Stimulated activated CD8-positive, alpha-beta memory T cell treated with anti-CD3 and anti-CD28 coated beads, Interleukin-15, amount 100 ng/mL, for 24 hours (primary cell): ENCODE measurements at regions not wholly inside any gene's neighbourhood (a gene's known extent, or its start where the extent isn't known, plus 50 kb on each side); places are given as distances from the start of the nearest gene placed in this dataset.
"Not testable (repeated sequence)": the region's sequence is repeated elsewhere in the genome, so short reads cannot be mapped to it uniquely, and the experiment has no call there.

Source experiments
- DNase-seq: peaks from one replicate; pipeline ENCODE4 v3.0.0-alpha.2; 2020; ENCODE audit warnings: low read depth

GRCh38 chr21:5103880-5104561, 5417.4 kb upstream of the TPTE start:
- not testable (repeated sequence) for DNase-seq

GRCh38 chr21:5104562-5104928, 5416.8 kb upstream of the TPTE start:
- not testable (repeated sequence) for DNase-seq

GRCh38 chr21:5105939-5106708, 5415.3 kb upstream of the TPTE start:
- DNase-seq, result not testable (repeated sequence)

GRCh38 chr21:5106767-5107464, 5414.5 kb upstream of the TPTE start:
- not testable (repeated sequence) for DNase-seq

- DNase-seq, result not testable (repeated sequence)
These were observed 5413.7 kb upstream of the TPTE start for GRCh38 chr21:5107637-5108036.

- not testable (repeated sequence) for DNase-seq
These were observed 5413.2 kb upstream of the TPTE start for GRCh38 chr21:5108048-5108775.

GRCh38 chr21:5111197-5111596, 5410.2 kb upstream of the TPTE start:
- DNase-seq, result not testable (repeated sequence)

GRCh38 chr21:5113092-5113491, 5408.3 kb upstream of the TPTE start:
- DNase-seq, result not testable (repeated sequence)

- DNase-seq, result not testable (repeated sequence)
These were observed 5406.9 kb upstream of the TPTE start for GRCh38 chr21:5114468-5114867.

GRCh38 chr21:5114893-5115645, 5406.3 kb upstream of the TPTE start:
- not testable (repeated sequence) for DNase-seq

- DNase-seq, result not testable (repeated sequence)
These were observed 5405.6 kb upstream of the TPTE start for GRCh38 chr21:5115646-5116343.

- not testable (repeated sequence) for DNase-seq
These were observed 5404.8 kb upstream of the TPTE start for GRCh38 chr21:5116344-5117123.

GRCh38 chr21:5117135-5117534, 5404.2 kb upstream of the TPTE start:
- DNase-seq, result not testable (repeated sequence)

- not testable (repeated sequence) for DNase-seq
These were observed 5403.6 kb upstream of the TPTE start for GRCh38 chr21:5117666-5118295.

- DNase-seq, result not testable (repeated sequence)
These were observed 5403.1 kb upstream of the TPTE start for GRCh38 chr21:5118296-5118679.

- not testable (repeated sequence) for DNase-seq
These were observed 5402.2 kb upstream of the TPTE start for GRCh38 chr21:5119179-5119578.

- not testable (repeated sequence) for DNase-seq
These were observed 5400.0 kb upstream of the TPTE start for GRCh38 chr21:5121399-5121798.

- not testable (repeated sequence) for DNase-seq
These were observed 5399.5 kb upstream of the TPTE start for GRCh38 chr21:5121849-5122248.

- DNase-seq, result not testable (repeated sequence)
These were observed 5397.7 kb upstream of the TPTE start for GRCh38 chr21:5123655-5124054.
